GM12891 (cell line): ENCODE measurements at regions not wholly inside any gene's neighbourhood (a gene's known extent, or its start where the extent isn't known, plus 50 kb on each side); places are given as distances from the start of the nearest gene placed in this dataset.

Experiments
- PAX5 ChIP-seq: IDR thresholded peaks from 2 replicates; pipeline ENCODE4 v1.6.1; 2011; ENCODE audit warnings: low read length, moderate library complexity, mild to moderate bottlenecking; ENCODE audit not compliant: insufficient read depth, severe bottlenecking
- POLR2A ChIP-seq: IDR thresholded peaks from 2 replicates; pipeline ENCODE4 v1.6.1; 2011; ENCODE audit warnings: low read depth, low read length, control low read depth
- POLR2AphosphoS5 ChIP-seq: IDR thresholded peaks from 2 replicates; pipeline ENCODE4 v1.6.1; 2011; ENCODE audit warnings: low read depth, low read length, control low read depth
- POU2F2 ChIP-seq: IDR thresholded peaks from 2 replicates; pipeline ENCODE4 v1.6.1; 2011; ENCODE audit warnings: low read depth, mild to moderate bottlenecking, control low read depth, low read length, moderate library complexity
- SPI1 ChIP-seq: IDR thresholded peaks from 2 replicates; pipeline ENCODE4 v1.6.1; 2011; ENCODE audit warnings: low read depth, low read length, control low read depth
- TAF1 ChIP-seq: IDR thresholded peaks from 2 replicates; pipeline ENCODE4 v1.6.1; 2011; ENCODE audit warnings: low read depth, low read length, control low read depth

GRCh38 chr3:103976931-103977339, 1389.8 kb upstream of the ALCAM start:
- TF ChIP-seq TAF1: no peak
- TF ChIP-seq PAX5: no peak
- no peak for TF ChIP-seq POLR2AphosphoS5
- TF ChIP-seq SPI1: no peak
- no peak for TF ChIP-seq POLR2A
- TF ChIP-seq POU2F2: no peak
